Neural cell (in vitro differentiated cells): ENCODE measurements at regions not wholly inside any gene's neighbourhood (a gene's known extent, or its start where the extent isn't known, plus 50 kb on each side); places are given as distances from the start of the nearest gene placed in this dataset.

ENCODE experiments used
- H2AFZ ChIP-seq: fragments of 200-600, 300-800 bp; sonication (generic), shearing (Covaris generic); 2 replicates; pipeline ENCODE4 v1.6.0; 2014; ENCODE audit warnings: low read depth, mild to moderate bottlenecking, antibody characterized with exemption, low read length, moderate library complexity
- H3F3A ChIP-seq: fragments of 200-600 bp; shearing (Covaris generic); 2 replicates; pipeline ENCODE4 v1.6.1; 2016; ENCODE audit warnings: mild to moderate bottlenecking, moderate library complexity, mixed read lengths, antibody characterized with exemption, low read length; ENCODE audit not compliant: insufficient read depth, poor library complexity, severe bottlenecking
- H3K27ac ChIP-seq: fragments of 200-600, 300-800 bp; sonication (generic), shearing (Covaris generic); 2 replicates; pipeline ENCODE4 v1.5.1; 2014; ENCODE audit warnings: mild to moderate bottlenecking, low read length, moderate library complexity
- H3K27me3 ChIP-seq: fragments of 300-800, 200-600 bp; sonication (generic), shearing (Covaris generic); 2 replicates; pipeline ENCODE4 v1.6.0; 2014; ENCODE audit warnings: mild to moderate bottlenecking, low read depth, low read length, moderate library complexity; ENCODE audit not compliant: insufficient read depth
- H3K36me3 ChIP-seq: fragments of 300-800, 200-600 bp; sonication (generic), shearing (Covaris generic); 2 replicates; pipeline ENCODE4 v1.5.1; 2014; ENCODE audit warnings: mild to moderate bottlenecking, antibody characterized with exemption, low read length, moderate library complexity; ENCODE audit not compliant: insufficient read depth
- H3K4me2 ChIP-seq: fragments of 300-800, 200-600 bp; sonication (generic), shearing (Covaris generic); 2 replicates; pipeline ENCODE4 v1.6.0; 2014; ENCODE audit warnings: mild to moderate bottlenecking, low read length
- H3K4me3 ChIP-seq: fragments of 300-800, 200-600 bp; sonication (generic), shearing (Covaris generic); 2 replicates; pipeline ENCODE4 v1.5.1; 2014; ENCODE audit warnings: mild to moderate bottlenecking, low read length, moderate library complexity
- H3K79me2 ChIP-seq: fragments of 200-600 bp; shearing (Covaris generic); replicated peaks from 2 replicates; pipeline ENCODE4 v1.6.0; 2014; ENCODE audit warnings: mild to moderate bottlenecking, low read length, moderate library complexity; ENCODE audit not compliant: insufficient read depth
- H3K9ac ChIP-seq: fragments of 300-800, 200-600 bp; sonication (generic), shearing (Covaris generic); 2 replicates; pipeline ENCODE4 v1.6.1; 2016; ENCODE audit warnings: mild to moderate bottlenecking, low read length, mixed read lengths
- H3K9me2 ChIP-seq: fragments of 200-600 bp; shearing (Covaris generic); 2 replicates; pipeline ENCODE4 v1.6.1; 2016; ENCODE audit warnings: mild to moderate bottlenecking, low read length, mixed read lengths; ENCODE audit not compliant: insufficient read depth
- H3K9me3 ChIP-seq: fragments of 200-600, 300-800 bp; sonication (generic), shearing (Covaris generic); 2 replicates; pipeline ENCODE4 v1.6.1; 2016; ENCODE audit warnings: mild to moderate bottlenecking, mixed run types, low read length, moderate library complexity, mixed read lengths
- H4K20me1 ChIP-seq: fragments of 200-600 bp; shearing (Covaris generic); 2 replicates; pipeline ENCODE4 v1.6.1; 2016; ENCODE audit warnings: mild to moderate bottlenecking, mixed run types; ENCODE audit not compliant: insufficient read depth
- EP300 ChIP-seq: fragments of 450-650 bp; conservative IDR thresholded peaks from 2 replicates; pipeline ENCODE4 v1.6.1; 2014; ENCODE audit warnings: antibody characterized with exemption, mild to moderate bottlenecking, moderate library complexity; ENCODE audit not compliant: poor library complexity, severe bottlenecking
- EZH2 ChIP-seq: fragments of 200-600, 300-800 bp; shearing (Covaris generic), sonication (generic); IDR thresholded peaks from 2 replicates; pipeline ENCODE4 v1.6.1; 2014; ENCODE audit warnings: antibody characterized with exemption, low read length, borderline replicate concordance, mild to moderate bottlenecking; ENCODE audit not compliant: insufficient read depth, poor library complexity, severe bottlenecking
- MXI1 ChIP-seq: fragments of 450-650 bp; conservative IDR thresholded peaks from 2 replicates; pipeline ENCODE4 v1.6.1; 2014; ENCODE audit warnings: antibody characterized with exemption, mild to moderate bottlenecking; ENCODE audit not compliant: poor library complexity, severe bottlenecking
- POLR2AphosphoS5 ChIP-seq: IDR thresholded peaks from 2 replicates; pipeline ENCODE4 v1.6.1; 2012
- RAD21 ChIP-seq: fragments of 450-650 bp; conservative IDR thresholded peaks from 2 replicates; pipeline ENCODE4 v1.6.1; 2014; ENCODE audit warnings: antibody characterized with exemption, mild to moderate bottlenecking, moderate library complexity
- SMC3 ChIP-seq: fragments of 450-650 bp; conservative IDR thresholded peaks from 2 replicates; pipeline ENCODE4 v1.6.1; 2014; ENCODE audit warnings: antibody characterized with exemption, mild to moderate bottlenecking, moderate library complexity; ENCODE audit not compliant: poor library complexity
- TAF1 ChIP-seq: IDR thresholded peaks from 2 replicates; pipeline ENCODE4 v1.6.1; 2012; ENCODE audit warnings: low read depth
- TF ChIP-seq, protein P1 (sequence below): IDR thresholded peaks from 2 replicates; pipeline ENCODE4 v1.6.1; 2012; ENCODE audit warnings: borderline replicate concordance
- TF ChIP-seq, protein P2 (sequence below): fragments of 450-650 bp; IDR thresholded peaks from 2 replicates; pipeline ENCODE4 v1.5.1; 2014; ENCODE audit warnings: antibody characterized with exemption, mild to moderate bottlenecking, moderate library complexity; ENCODE audit not compliant: poor library complexity, severe bottlenecking

DNA sequence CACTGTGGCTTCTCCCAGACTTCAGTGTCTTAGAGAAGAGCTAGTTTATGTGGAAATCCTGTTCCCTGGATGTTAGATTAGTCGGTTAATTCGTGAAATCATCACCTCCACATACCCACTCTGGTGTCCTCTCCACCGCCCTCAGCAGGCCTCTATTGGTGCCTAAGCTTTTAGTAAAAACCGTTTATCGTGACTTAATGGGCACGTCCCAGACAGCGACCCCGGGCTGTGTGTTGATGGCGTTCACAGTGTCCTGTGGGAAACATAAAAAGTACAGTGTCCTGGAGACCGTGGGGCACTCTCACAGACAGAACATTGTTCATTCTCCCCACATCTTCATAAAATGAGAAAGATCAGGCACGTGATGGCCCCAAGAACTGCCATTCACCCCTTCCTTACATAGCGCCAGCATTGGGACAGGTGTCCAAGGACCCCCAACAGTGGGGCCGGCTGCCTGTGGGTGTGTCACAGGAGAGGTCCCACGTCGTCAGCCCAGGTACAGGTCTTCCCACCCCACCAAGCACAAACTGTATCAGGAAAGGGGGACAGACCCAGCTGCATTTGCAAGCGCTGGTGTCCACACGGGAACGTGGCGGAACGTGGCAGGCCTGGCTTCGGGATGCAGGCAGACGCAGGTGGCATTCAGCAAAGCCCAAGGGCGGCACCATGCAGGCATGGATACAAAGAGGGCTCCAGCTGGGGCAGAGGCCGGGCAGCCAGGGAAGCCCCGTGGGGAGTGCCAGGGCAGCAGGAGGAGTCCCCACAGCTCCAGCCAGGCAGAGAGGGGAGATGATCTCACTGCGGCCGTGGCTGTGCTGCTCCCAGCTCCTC, 237.7 kb downstream of the DLL1 start:
- H3K27ac ChIP-seq = no peak overlapping the region
- no peaks in the 10 kb centered on the region for H3K79me2 ChIP-seq
- no peaks in the 10 kb centered on the region for H3K9me2 ChIP-seq
- H3F3A ChIP-seq = no peaks in the 10 kb centered on the region
- H4K20me1 ChIP-seq = no peaks in the 10 kb centered on the region
- no peaks in the 10 kb centered on the region for H3K36me3 ChIP-seq
- H3K27me3 ChIP-seq = no peaks in the 10 kb centered on the region
- no peak for TF ChIP-seq POLR2AphosphoS5
- TF ChIP-seq, protein P1, sequence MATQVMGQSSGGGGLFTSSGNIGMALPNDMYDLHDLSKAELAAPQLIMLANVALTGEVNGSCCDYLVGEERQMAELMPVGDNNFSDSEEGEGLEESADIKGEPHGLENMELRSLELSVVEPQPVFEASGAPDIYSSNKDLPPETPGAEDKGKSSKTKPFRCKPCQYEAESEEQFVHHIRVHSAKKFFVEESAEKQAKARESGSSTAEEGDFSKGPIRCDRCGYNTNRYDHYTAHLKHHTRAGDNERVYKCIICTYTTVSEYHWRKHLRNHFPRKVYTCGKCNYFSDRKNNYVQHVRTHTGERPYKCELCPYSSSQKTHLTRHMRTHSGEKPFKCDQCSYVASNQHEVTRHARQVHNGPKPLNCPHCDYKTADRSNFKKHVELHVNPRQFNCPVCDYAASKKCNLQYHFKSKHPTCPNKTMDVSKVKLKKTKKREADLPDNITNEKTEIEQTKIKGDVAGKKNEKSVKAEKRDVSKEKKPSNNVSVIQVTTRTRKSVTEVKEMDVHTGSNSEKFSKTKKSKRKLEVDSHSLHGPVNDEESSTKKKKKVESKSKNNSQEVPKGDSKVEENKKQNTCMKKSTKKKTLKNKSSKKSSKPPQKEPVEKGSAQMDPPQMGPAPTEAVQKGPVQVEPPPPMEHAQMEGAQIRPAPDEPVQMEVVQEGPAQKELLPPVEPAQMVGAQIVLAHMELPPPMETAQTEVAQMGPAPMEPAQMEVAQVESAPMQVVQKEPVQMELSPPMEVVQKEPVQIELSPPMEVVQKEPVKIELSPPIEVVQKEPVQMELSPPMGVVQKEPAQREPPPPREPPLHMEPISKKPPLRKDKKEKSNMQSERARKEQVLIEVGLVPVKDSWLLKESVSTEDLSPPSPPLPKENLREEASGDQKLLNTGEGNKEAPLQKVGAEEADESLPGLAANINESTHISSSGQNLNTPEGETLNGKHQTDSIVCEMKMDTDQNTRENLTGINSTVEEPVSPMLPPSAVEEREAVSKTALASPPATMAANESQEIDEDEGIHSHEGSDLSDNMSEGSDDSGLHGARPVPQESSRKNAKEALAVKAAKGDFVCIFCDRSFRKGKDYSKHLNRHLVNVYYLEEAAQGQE = no peak
- no peak for TF ChIP-seq TAF1
- TF ChIP-seq EP300 = no peak
- no peak for TF ChIP-seq EZH2
- no peak for TF ChIP-seq SMC3
- no peak overlapping the region for H3K4me2 ChIP-seq
- no peaks in the 10 kb centered on the region for H3K9me3 ChIP-seq
- H3K4me3 ChIP-seq = no peak overlapping the region
- no peak overlapping the region for H2AFZ ChIP-seq
- H3K9ac ChIP-seq = no peak overlapping the region

DNA sequence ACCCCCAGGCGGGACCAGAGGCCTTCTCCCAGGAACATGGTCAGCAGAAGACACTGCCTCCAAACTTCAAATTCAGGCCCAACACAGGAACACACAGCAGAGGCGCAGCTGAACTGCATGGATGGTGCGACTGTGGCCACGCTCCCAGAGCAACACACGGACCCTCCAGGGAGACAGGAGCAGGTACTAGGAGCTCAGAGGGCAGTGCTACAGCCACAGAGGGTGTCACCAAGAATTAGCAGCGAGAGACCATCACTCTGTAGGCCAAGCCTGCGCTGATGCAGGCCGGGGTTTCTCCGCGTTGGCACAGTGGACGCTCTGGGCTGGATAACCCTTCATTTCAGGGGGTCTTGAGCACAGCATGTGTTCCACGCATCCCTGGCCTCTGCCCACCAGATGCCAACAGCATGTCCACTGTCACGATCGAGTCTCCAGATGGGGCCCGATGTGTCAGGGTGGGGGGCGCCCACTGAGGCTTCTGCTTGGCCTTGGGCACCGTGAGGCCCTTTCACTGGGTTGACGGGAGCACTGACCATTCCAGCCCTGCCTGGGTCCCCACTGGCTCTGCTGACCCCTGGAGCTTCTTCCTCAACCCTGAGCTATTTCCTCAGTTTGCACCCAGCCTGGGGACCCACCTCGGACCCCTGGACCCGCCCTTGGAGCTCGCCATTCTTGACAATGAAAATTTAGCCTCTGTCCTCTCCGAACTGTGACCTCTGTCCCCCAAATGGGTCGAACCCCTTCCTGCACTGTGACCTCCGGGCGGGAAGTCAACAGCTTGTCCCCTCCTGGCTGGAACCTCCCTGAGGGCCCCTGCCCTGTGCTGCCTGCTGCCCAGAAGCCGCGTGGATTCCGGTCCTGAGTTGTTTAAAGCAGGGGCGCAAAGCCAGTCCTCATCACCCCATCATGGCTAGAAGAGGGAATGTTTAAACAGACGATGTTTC, 239.4 kb downstream of the DLL1 start:
- Histone ChIP-seq H3F3A (no peaks in the 10 kb centered on the region), H3K36me3 (no peaks in the 10 kb centered on the region), H4K20me1 (no peaks in the 10 kb centered on the region), H3K27me3 (no peaks in the 10 kb centered on the region), H3K4me2 (no peak overlapping the region), H3K79me2 (no peaks in the 10 kb centered on the region), H2AFZ (no peak overlapping the region), H3K27ac (no peak overlapping the region), H3K9me3 (no peaks in the 10 kb centered on the region), H3K9ac (no peak overlapping the region), H3K4me3 (no peak overlapping the region), H3K9me2 (no peaks in the 10 kb centered on the region)
- TF ChIP-seq POLR2AphosphoS5 (no peak), EP300 (no peak), TAF1 (no peak), EZH2 (no peak), MXI1 (no peak), RAD21 (no peak), SMC3 (no peak)
- TF ChIP-seq, protein P1 = no peak
- TF ChIP-seq, protein P2, sequence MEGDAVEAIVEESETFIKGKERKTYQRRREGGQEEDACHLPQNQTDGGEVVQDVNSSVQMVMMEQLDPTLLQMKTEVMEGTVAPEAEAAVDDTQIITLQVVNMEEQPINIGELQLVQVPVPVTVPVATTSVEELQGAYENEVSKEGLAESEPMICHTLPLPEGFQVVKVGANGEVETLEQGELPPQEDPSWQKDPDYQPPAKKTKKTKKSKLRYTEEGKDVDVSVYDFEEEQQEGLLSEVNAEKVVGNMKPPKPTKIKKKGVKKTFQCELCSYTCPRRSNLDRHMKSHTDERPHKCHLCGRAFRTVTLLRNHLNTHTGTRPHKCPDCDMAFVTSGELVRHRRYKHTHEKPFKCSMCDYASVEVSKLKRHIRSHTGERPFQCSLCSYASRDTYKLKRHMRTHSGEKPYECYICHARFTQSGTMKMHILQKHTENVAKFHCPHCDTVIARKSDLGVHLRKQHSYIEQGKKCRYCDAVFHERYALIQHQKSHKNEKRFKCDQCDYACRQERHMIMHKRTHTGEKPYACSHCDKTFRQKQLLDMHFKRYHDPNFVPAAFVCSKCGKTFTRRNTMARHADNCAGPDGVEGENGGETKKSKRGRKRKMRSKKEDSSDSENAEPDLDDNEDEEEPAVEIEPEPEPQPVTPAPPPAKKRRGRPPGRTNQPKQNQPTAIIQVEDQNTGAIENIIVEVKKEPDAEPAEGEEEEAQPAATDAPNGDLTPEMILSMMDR = no peak
